ENCODE measurements at regions not wholly inside any gene's neighbourhood (a gene's known extent, or its start where the extent isn't known, plus 50 kb on each side); places are given as distances from the start of the nearest gene placed in this dataset.

DNA sequence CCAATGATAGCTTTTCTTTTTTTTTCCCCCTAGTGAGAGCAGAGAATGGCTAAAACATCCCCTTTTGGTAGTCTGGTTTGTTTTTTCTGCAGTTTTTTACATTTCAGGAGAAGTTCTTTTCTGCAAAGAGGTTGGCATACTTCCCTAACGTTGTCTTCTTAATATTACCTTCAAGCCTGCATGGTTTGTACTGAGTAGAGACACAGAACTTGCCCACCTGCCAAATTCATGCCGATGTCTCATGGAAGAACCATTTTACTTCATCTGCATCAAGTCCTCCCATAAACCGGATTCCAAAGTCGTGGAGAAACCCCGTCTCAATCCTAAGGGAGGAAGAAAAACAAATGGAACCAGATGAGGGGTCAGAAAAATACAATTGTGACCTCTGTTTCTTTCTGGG is 89.7 kb downstream of the SHOX start:
- TF ChIP-seq, protein P1, sequence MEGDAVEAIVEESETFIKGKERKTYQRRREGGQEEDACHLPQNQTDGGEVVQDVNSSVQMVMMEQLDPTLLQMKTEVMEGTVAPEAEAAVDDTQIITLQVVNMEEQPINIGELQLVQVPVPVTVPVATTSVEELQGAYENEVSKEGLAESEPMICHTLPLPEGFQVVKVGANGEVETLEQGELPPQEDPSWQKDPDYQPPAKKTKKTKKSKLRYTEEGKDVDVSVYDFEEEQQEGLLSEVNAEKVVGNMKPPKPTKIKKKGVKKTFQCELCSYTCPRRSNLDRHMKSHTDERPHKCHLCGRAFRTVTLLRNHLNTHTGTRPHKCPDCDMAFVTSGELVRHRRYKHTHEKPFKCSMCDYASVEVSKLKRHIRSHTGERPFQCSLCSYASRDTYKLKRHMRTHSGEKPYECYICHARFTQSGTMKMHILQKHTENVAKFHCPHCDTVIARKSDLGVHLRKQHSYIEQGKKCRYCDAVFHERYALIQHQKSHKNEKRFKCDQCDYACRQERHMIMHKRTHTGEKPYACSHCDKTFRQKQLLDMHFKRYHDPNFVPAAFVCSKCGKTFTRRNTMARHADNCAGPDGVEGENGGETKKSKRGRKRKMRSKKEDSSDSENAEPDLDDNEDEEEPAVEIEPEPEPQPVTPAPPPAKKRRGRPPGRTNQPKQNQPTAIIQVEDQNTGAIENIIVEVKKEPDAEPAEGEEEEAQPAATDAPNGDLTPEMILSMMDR (conservative IDR thresholded peaks at IDR 0.05; ENCODE audit: low read depth, low read length) = no peak
- TF ChIP-seq SMC3 (IDR thresholded peaks at IDR 0.05; ENCODE audit: low read depth, low read length) (no peak), FOS (IDR thresholded peaks at IDR 0.05; ENCODE audit: low read depth, low read length) (no peak), POLR2A (IDR thresholded peaks at IDR 0.05; ENCODE audit: low read depth, low read length) (no peak), RFX5 (IDR thresholded peaks at IDR 0.05; ENCODE audit: low read depth, low read length) (no peak)
- TF ChIP-seq, protein P2, sequence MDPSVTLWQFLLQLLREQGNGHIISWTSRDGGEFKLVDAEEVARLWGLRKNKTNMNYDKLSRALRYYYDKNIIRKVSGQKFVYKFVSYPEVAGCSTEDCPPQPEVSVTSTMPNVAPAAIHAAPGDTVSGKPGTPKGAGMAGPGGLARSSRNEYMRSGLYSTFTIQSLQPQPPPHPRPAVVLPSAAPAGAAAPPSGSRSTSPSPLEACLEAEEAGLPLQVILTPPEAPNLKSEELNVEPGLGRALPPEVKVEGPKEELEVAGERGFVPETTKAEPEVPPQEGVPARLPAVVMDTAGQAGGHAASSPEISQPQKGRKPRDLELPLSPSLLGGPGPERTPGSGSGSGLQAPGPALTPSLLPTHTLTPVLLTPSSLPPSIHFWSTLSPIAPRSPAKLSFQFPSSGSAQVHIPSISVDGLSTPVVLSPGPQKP (IDR thresholded peaks at IDR 0.05; ENCODE audit: borderline replicate concordance, low read depth, low read length) = no peak
- TF ChIP-seq, protein P3, sequence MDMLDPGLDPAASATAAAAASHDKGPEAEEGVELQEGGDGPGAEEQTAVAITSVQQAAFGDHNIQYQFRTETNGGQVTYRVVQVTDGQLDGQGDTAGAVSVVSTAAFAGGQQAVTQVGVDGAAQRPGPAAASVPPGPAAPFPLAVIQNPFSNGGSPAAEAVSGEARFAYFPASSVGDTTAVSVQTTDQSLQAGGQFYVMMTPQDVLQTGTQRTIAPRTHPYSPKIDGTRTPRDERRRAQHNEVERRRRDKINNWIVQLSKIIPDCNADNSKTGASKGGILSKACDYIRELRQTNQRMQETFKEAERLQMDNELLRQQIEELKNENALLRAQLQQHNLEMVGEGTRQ (IDR thresholded peaks at IDR 0.05; ENCODE audit: low read depth, low read length) = no peak
